ENCODE measurements at regions not wholly inside any gene's neighbourhood (a gene's known extent, or its start where the extent isn't known, plus 50 kb on each side); places are given as distances from the start of the nearest gene placed in this dataset.

- Histone ChIP-seq H3K4me1 (peaks cover 17% of the 10 kb centered on the region), H3K4me2 (no peak overlapping the region), H3F3A (ENCODE audit: low read depth) (peaks cover 2% of the 10 kb centered on the region), H2AFZ (replicated peaks) (no peak overlapping the region), H3K79me2 (ENCODE audit: low read depth) (no peaks in the 10 kb centered on the region), H3K27ac (no peak overlapping the region), H3K9me3 (ENCODE audit: low read depth) (no peaks in the 10 kb centered on the region), H3K36me3 (no peaks in the 10 kb centered on the region), H3K4me3 (no peak overlapping the region), H3K27me3 (peaks cover 31% of the 10 kb centered on the region), H4K20me1 (ENCODE audit: low read depth) (no peaks in the 10 kb centered on the region), H3K9ac (no peak overlapping the region)
- Mint-ChIP-seq H3K27me3 (ENCODE audit: insufficient read depth, low read depth) (peaks cover 16% of the 10 kb centered on the region), H3K4me3 (no peak overlapping the region), H3K36me3 (peaks cover 6% of the 10 kb centered on the region), H3K9me3 (peaks cover 21% of the 10 kb centered on the region), H3K4me1 (peaks cover 62% of the 10 kb centered on the region), H3K27ac (no peak overlapping the region)
- peak; percentile 46 for DNase-seq (ENCODE audit: low spot score)
- no peak for TF ChIP-seq EZH2 (IDR thresholded peaks at IDR 0.05)
- TF ChIP-seq EZH2phosphoT487 (IDR thresholded peaks at IDR 0.05), result no peak
- peak; percentile 37 for TF ChIP-seq CTCF (IDR thresholded peaks at IDR 0.05)
These were observed 176.1 kb downstream of the TMEM18 start for GRCh38 chr2:501130-501529.

GRCh38 chr2:499726-500125, 177.5 kb downstream of the TMEM18 start:
- Histone ChIP-seq H3K4me1 (peaks cover 3% of the 10 kb centered on the region), H3K4me2 (no peak overlapping the region), H3K4me3 (no peak overlapping the region), H2AFZ (replicated peaks) (no peak overlapping the region), H3K9ac (no peak overlapping the region), H3K79me2 (ENCODE audit: low read depth) (no peaks in the 10 kb centered on the region), H3K27ac (no peak overlapping the region), H3F3A (ENCODE audit: low read depth) (no peaks in the 10 kb centered on the region), H3K27me3 (peaks cover 18% of the 10 kb centered on the region), H4K20me1 (ENCODE audit: low read depth) (no peaks in the 10 kb centered on the region), H3K9me3 (ENCODE audit: low read depth) (no peaks in the 10 kb centered on the region), H3K36me3 (no peaks in the 10 kb centered on the region)
- Mint-ChIP-seq H3K27ac (no peak overlapping the region), H3K9me3 (peaks cover 19% of the 10 kb centered on the region), H3K4me1 (peaks cover 50% of the 10 kb centered on the region), H3K27me3 (ENCODE audit: insufficient read depth, low read depth) (peaks cover 15% of the 10 kb centered on the region), H3K36me3 (peaks cover 6% of the 10 kb centered on the region), H3K4me3 (peak overlapping the region; percentile 18)
- DNase-seq (ENCODE audit: low spot score), result no peak
- TF ChIP-seq CTCF (IDR thresholded peaks at IDR 0.05) (no peak), EZH2phosphoT487 (IDR thresholded peaks at IDR 0.05) (no peak), EZH2 (IDR thresholded peaks at IDR 0.05) (no peak)

GRCh38 chr2:498493-499178, 178.6 kb downstream of the TMEM18 start:
- Histone ChIP-seq H2AFZ (replicated peaks) (no peak overlapping the region), H3K36me3 (no peaks in the 10 kb centered on the region), H3K27me3 (peaks cover 8% of the 10 kb centered on the region), H3K4me3 (no peak overlapping the region), H3K27ac (no peak overlapping the region), H3F3A (ENCODE audit: low read depth) (no peaks in the 10 kb centered on the region), H3K4me1 (no peaks in the 10 kb centered on the region), H3K4me2 (no peak overlapping the region), H3K9ac (no peak overlapping the region), H3K79me2 (ENCODE audit: low read depth) (no peaks in the 10 kb centered on the region), H4K20me1 (ENCODE audit: low read depth) (no peaks in the 10 kb centered on the region), H3K9me3 (ENCODE audit: low read depth) (no peaks in the 10 kb centered on the region)
- no peak overlapping the region for H3K4me3 Mint-ChIP-seq
- H3K27me3 Mint-ChIP-seq (ENCODE audit: insufficient read depth, low read depth), result peaks cover 15% of the 10 kb centered on the region
- H3K27ac Mint-ChIP-seq, result no peak overlapping the region
- peaks cover 12% of the 10 kb centered on the region for H3K9me3 Mint-ChIP-seq
- TF ChIP-seq CTCF (IDR thresholded peaks at IDR 0.05), result no peak
- H3K36me3 Mint-ChIP-seq, result peaks cover 4% of the 10 kb centered on the region
- DNase-seq (ENCODE audit: low spot score), result no peak
- peaks cover 50% of the 10 kb centered on the region for H3K4me1 Mint-ChIP-seq
